Mesenchymal stem cell (in vitro differentiated cells and primary cell): ENCODE measurements at regions not wholly inside any gene's neighbourhood (a gene's known extent, or its start where the extent isn't known, plus 50 kb on each side); places are given as distances from the start of the nearest gene placed in this dataset.

Source experiments
- DNase-seq: peaks from one replicate; pipeline ENCODE4 v3.0.0-alpha.2; 2013
- H2AFZ ChIP-seq: one replicate; pipeline ENCODE4 v1.6.1; 2013; ENCODE audit warnings: low read depth, mild to moderate bottlenecking, control low read depth, inconsistent platforms, low read length, moderate library complexity
- H2AK5ac ChIP-seq: 2 replicates; pipeline ENCODE4 v1.6.1; 2013; ENCODE audit warnings: low read length, moderate library complexity, mild to moderate bottlenecking, inconsistent platforms; ENCODE audit not compliant: severe bottlenecking
- H2BK120ac ChIP-seq: one replicate; pipeline ENCODE4 v1.6.1; 2013; ENCODE audit warnings: low read depth, mild to moderate bottlenecking, inconsistent platforms, low read length, moderate library complexity
- H2BK12ac ChIP-seq, 2 experiments: one replicate each; pipeline ENCODE4 v1.6.1; 2013; ENCODE audit warnings: inconsistent platforms in 2 of 2, low read length in 2 of 2, mild to moderate bottlenecking in 2 of 2, moderate library complexity in 2 of 2, control low read depth in 1 of 2
- H2BK15ac ChIP-seq: one replicate; pipeline ENCODE4 v1.6.1; 2013; ENCODE audit warnings: mild to moderate bottlenecking, low read depth, inconsistent platforms; ENCODE audit not compliant: poor library complexity, severe bottlenecking
- H2BK5ac ChIP-seq: 2 replicates; pipeline ENCODE4 v1.6.1; 2013; ENCODE audit warnings: low read depth, mild to moderate bottlenecking, low read length, control low read depth, inconsistent platforms; ENCODE audit not compliant: poor library complexity, severe bottlenecking
- H3K14ac ChIP-seq, 2 experiments: one replicate each; pipeline ENCODE4 v1.6.1; 2013; ENCODE audit warnings: inconsistent platforms in 2 of 2, low read length in 2 of 2, control low read depth in 1 of 2, mild to moderate bottlenecking in 1 of 2, moderate library complexity in 1 of 2
- H3K18ac ChIP-seq, 2 experiments: one replicate each; pipeline ENCODE4 v1.6.1; 2013; ENCODE audit warnings: inconsistent platforms in 2 of 2, low read length in 2 of 2, control low read depth in 1 of 2, low read depth in 1 of 2, mild to moderate bottlenecking in 1 of 2
- H3K23ac ChIP-seq, 2 experiments: one replicate each; pipeline ENCODE4 v1.6.1; 2013; ENCODE audit warnings: inconsistent platforms in 2 of 2, low read length in 2 of 2, mild to moderate bottlenecking in 2 of 2, moderate library complexity in 2 of 2, control low read depth in 1 of 2
- H3K27ac ChIP-seq: 2 replicates; pipeline ENCODE4 v1.5.1; 2013; ENCODE audit warnings: mild to moderate bottlenecking, moderate library complexity, low read length, control low read depth, inconsistent platforms; ENCODE audit not compliant: poor library complexity, severe bottlenecking
- H3K27me3 ChIP-seq, 2 experiments: 2 replicates each; pipeline versions ENCODE4 v1.6.1 to v1.7.0; 2013; ENCODE audit warnings: low read length in 2 of 2, mild to moderate bottlenecking in 2 of 2, moderate library complexity in 2 of 2, control low read depth in 1 of 2, inconsistent platforms in 1 of 2; ENCODE audit not compliant: control insufficient read depth in 1 of 2, insufficient read depth in 1 of 2
- H3K36me3 ChIP-seq, 2 experiments: 2 replicates each; pipeline versions ENCODE4 v1.6.1 to v1.7.0; 2013; ENCODE audit warnings: low read length in 2 of 2, control low read depth in 1 of 2, inconsistent platforms in 1 of 2, low read depth in 1 of 2, mild to moderate bottlenecking in 1 of 2; ENCODE audit not compliant: insufficient read depth in 2 of 2, control insufficient read depth in 1 of 2
- H3K4ac ChIP-seq, 2 experiments: one replicate each; pipeline ENCODE4 v1.6.1; 2013; ENCODE audit warnings: inconsistent platforms in 2 of 2, low read length in 2 of 2, mild to moderate bottlenecking in 2 of 2, moderate library complexity in 2 of 2, control low read depth in 1 of 2, low read depth in 1 of 2
- H3K4me1 ChIP-seq: 2 replicates; pipeline ENCODE4 v1.6.1; 2013; ENCODE audit warnings: low read depth, low read length, control low read depth; ENCODE audit not compliant: control insufficient read depth, insufficient read depth
- H3K4me2 ChIP-seq: 2 replicates; pipeline ENCODE4 v1.6.1; 2013; ENCODE audit warnings: low read length, mild to moderate bottlenecking, inconsistent platforms; ENCODE audit not compliant: poor library complexity, severe bottlenecking
- H3K4me3 ChIP-seq, 2 experiments: 2 replicates each; pipeline versions ENCODE4 v1.5.1 to v1.7.0; 2013; ENCODE audit warnings: low read length in 2 of 2, mild to moderate bottlenecking in 2 of 2, control low read depth in 1 of 2, low read depth in 1 of 2; ENCODE audit not compliant: insufficient read depth in 1 of 2
- H3K79me1 ChIP-seq: replicated peaks from 2 replicates; pipeline ENCODE4 v1.6.1; 2013; ENCODE audit warnings: mild to moderate bottlenecking, control low read depth, low read length, inconsistent platforms; ENCODE audit not compliant: poor library complexity, severe bottlenecking
- H3K9ac ChIP-seq: 2 replicates; pipeline ENCODE4 v1.7.0; 2013; ENCODE audit warnings: mild to moderate bottlenecking, low read length, moderate library complexity
- H3K9me3 ChIP-seq: 2 replicates; pipeline ENCODE4 v1.7.0; 2013; ENCODE audit warnings: mild to moderate bottlenecking, low read length; ENCODE audit not compliant: control insufficient read depth
- H4K8ac ChIP-seq: one replicate; pipeline ENCODE4 v1.6.1; 2013; ENCODE audit warnings: inconsistent platforms, mild to moderate bottlenecking, low read length, moderate library complexity
- H4K91ac ChIP-seq: one replicate; pipeline ENCODE4 v1.6.1; 2013; ENCODE audit warnings: mild to moderate bottlenecking, low read length, inconsistent platforms
- WGBS: methylation state at CpG from one replicate; pipeline ENCODE4 v1.1.7; 2013; ENCODE audit warnings: mixed read lengths; 5-methylcytosine and 5-hydroxymethylcytosine counted together

DNA sequence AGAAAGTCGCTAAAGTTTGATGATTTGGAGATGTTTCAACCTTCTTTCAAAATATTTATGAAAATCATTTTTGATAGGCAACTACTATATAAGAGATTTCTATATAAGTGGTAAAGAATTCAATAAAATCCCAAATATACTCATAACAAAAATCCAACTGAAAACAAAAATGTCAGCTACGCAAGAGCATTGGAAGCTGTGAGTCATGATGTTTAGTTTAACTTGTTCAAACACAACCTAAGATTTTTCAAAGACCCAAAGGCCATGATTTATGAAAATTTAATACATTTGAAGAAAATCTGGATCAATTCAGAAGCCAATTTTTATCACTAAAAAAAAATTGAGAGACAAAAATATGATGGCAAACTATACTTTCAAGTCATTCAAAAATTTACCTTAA lies 226.6 kb downstream of the MZT1 start:
- Histone ChIP-seq H2BK120ac (no peak overlapping the region), H3K23ac (no peak overlapping the region), H3K4me2 (no peak overlapping the region), H2AK5ac (no peak overlapping the region), H3K27me3 (no peaks in the 10 kb centered on the region), H3K4ac (no peak overlapping the region), H3K4me1 (peaks cover 2% of the 10 kb centered on the region), H3K18ac (no peak overlapping the region), H3K27ac (no peak overlapping the region), H3K36me3 (no peaks in the 10 kb centered on the region), H2BK12ac (no peak overlapping the region), H3K4me3 (no peak overlapping the region), H4K8ac (no peak overlapping the region), H3K79me1 (no peaks in the 10 kb centered on the region), H2BK15ac (no peak overlapping the region), H2BK5ac (no peak overlapping the region), H3K9ac (no peak overlapping the region), H3K14ac (no peak overlapping the region), H2AFZ (no peak overlapping the region), H4K91ac (no peak overlapping the region), H3K9me3 (no peaks in the 10 kb centered on the region)
- DNase-seq, result no peak
- no CpG with 5 or more reads among the region's 2 CpGs for WGBS

DNA sequence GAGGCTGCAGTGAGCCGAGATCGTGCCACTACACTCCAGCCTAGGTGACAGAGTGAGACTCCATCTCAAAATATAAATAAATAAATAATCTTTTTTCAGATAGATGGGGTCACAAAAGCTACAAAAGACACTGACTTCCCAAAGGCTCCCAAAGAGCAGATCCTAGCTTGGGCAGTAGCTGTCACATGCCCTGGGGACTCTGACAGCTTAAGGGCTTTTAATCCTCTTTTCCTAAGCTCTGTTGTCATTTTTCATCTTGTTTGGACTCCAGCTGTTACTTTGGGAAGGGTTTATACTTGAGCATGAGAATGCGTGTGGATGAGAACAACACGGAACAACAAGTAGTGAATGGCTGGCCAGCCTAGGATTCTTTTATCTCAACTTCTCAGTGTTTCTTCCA lies 231.7 kb downstream of the MZT1 start:
- no peak overlapping the region for H2BK5ac ChIP-seq

DNA sequence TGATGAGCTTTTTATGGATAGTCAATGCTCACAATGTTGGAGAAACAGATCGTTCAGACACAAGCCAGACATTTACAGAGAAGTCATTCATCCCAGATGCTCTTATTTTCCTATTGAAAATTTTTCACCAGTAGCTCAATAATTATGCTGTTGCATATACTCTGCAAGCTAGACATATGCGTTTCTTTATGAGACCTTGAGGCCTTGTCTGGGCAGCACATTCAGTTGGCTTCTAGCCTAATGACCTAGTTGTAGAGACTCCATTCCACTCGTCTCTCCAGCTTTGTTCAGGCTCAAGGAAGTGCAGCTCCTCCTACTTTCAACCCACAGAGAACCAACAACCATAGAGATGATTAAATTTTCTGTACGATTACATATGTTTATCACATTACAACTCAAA lies 237.7 kb downstream of the MZT1 start:
- Histone ChIP-seq H3K14ac (no peak overlapping the region), H3K18ac (no peak overlapping the region), H2BK12ac (no peak overlapping the region), H2AK5ac (no peak overlapping the region), H2BK120ac (no peak overlapping the region), H3K9ac (no peak overlapping the region), H3K4me2 (no peak overlapping the region), H3K27me3 (no peaks in the 10 kb centered on the region), H3K79me1 (no peaks in the 10 kb centered on the region), H3K4me3 (no peak overlapping the region), H3K36me3 (no peaks in the 10 kb centered on the region), H2BK5ac (no peak overlapping the region), H3K27ac (no peak overlapping the region), H2BK15ac (no peak overlapping the region), H3K23ac (no peak overlapping the region), H4K91ac (no peak overlapping the region), H2AFZ (no peak overlapping the region), H3K4me1 (no peaks in the 10 kb centered on the region), H3K4ac (no peak overlapping the region), H4K8ac (no peak overlapping the region), H3K9me3 (peaks cover 12% of the 10 kb centered on the region)
- DNase-seq, result no peak
- 66% methylated on average over 3 of the region's 4 CpGs for WGBS

More for the DNA sequence above, 231.7 kb downstream of the MZT1 start:
- H3K27me3 ChIP-seq, result no peaks in the 10 kb centered on the region
- H3K9ac ChIP-seq, result no peak overlapping the region
- H3K4me2 ChIP-seq, result no peak overlapping the region
- H2BK15ac ChIP-seq, result no peak overlapping the region
- no peak overlapping the region for H4K91ac ChIP-seq
- no peak overlapping the region for H2AFZ ChIP-seq
- no peak overlapping the region for H2AK5ac ChIP-seq
- no peak overlapping the region for H3K27ac ChIP-seq
- no peak overlapping the region for H3K23ac ChIP-seq
- no peaks in the 10 kb centered on the region for H3K9me3 ChIP-seq
- no peaks in the 10 kb centered on the region for H3K36me3 ChIP-seq
- no peaks in the 10 kb centered on the region for H3K4me1 ChIP-seq
- H2BK12ac ChIP-seq, result no peak overlapping the region
- DNase-seq, result no peak
- 100% methylated on average over 2 of the region's 4 CpGs for WGBS
- H3K4ac ChIP-seq, result no peak overlapping the region
- H3K4me3 ChIP-seq, result no peak overlapping the region
- no peaks in the 10 kb centered on the region for H3K79me1 ChIP-seq
- no peak overlapping the region for H3K14ac ChIP-seq
- H3K18ac ChIP-seq, result no peak overlapping the region
- no peak overlapping the region for H4K8ac ChIP-seq
- H2BK120ac ChIP-seq, result no peak overlapping the region

DNA sequence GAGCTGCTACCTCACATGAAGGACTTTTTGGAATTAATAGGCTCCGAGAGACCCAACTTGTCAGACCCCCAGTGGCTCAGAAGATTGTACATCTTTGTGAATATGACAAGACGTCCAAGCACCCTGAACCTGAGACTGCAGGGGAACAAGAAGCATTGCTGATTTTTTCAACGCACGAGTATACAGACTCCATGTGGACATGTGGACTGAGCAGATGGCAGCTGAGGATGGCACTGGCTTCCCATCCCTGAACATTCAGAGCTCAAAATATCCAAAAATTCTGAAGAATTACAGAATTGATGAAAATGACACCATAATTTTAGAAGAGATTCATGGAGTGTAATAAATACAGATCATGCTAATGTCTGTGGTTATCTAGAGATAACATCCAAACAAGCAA lies 254.1 kb downstream of the MZT1 start:
- Histone ChIP-seq H2AFZ (no peak overlapping the region), H3K27ac (no peak overlapping the region), H2BK12ac (no peak overlapping the region), H2AK5ac (no peak overlapping the region), H2BK5ac (no peak overlapping the region), H3K4me2 (no peak overlapping the region), H3K9ac (no peak overlapping the region), H3K36me3 (no peaks in the 10 kb centered on the region), H3K14ac (no peak overlapping the region), H3K18ac (no peak overlapping the region), H3K27me3 (no peaks in the 10 kb centered on the region), H3K4me1 (no peaks in the 10 kb centered on the region), H3K79me1 (no peaks in the 10 kb centered on the region), H3K23ac (no peak overlapping the region), H2BK15ac (no peak overlapping the region), H4K8ac (no peak overlapping the region), H4K91ac (no peak overlapping the region), H3K9me3 (no peaks in the 10 kb centered on the region), H3K4ac (no peak overlapping the region), H3K4me3 (no peak overlapping the region), H2BK120ac (no peak overlapping the region)
- 78% methylated on average over 4 of the region's 4 CpGs for WGBS
- DNase-seq, result no peak
